ENCODE measurements at regions not wholly inside any gene's neighbourhood (a gene's known extent, or its start where the extent isn't known, plus 50 kb on each side); places are given as distances from the start of the nearest gene placed in this dataset.

GRCh38 chr14:21913759-21914158 lies 240.1 kb upstream of the OR4E1 start:
- FAIRE-seq (peak; percentile 100), DNase-seq (ENCODE audit: low read depth in 1 of 2, low spot score in 2 of 2) (peak; percentile 38 to 81)
- no peak overlapping the region for H3K14ac ChIP-seq (ENCODE audit: insufficient read length)
- no peak overlapping the region for H2BK20ac ChIP-seq (ENCODE audit: low read length)
- no peak overlapping the region for H3K4ac ChIP-seq (replicated peaks; ENCODE audit: insufficient read length, low read depth, low read length)
- no peak overlapping the region for H3K4me2 ChIP-seq (ENCODE audit: insufficient read depth in 1 of 2, low read depth in 2 of 2, low read length in 2 of 2)
- H3K23me2 ChIP-seq (ENCODE audit: low read depth, low read length), result no peaks in the 10 kb centered on the region
- H2AFZ ChIP-seq (ENCODE audit: low read length), result peak overlapping the region; percentile 83; the same call in 1 of the 2 replicates
- H3K18ac ChIP-seq (ENCODE audit: extremely low read depth, low read length), result no peak overlapping the region
- no peaks in the 10 kb centered on the region for H3K4me1 ChIP-seq (replicated peaks in 1 of 4; ENCODE audit: control insufficient read depth in 3 of 4, insufficient read depth in 4 of 4, low read length in 3 of 4)
- no peak overlapping the region for H2BK12ac ChIP-seq (ENCODE audit: low read depth, low read length)
- 17% methylated on average over 6 of the region's 6 CpGs; no CpG with 5 or more reads in 1 of the 2 experiments for WGBS, 2 experiments (ENCODE audit: extremely low coverage in 1 of 2, insufficient coverage in 1 of 2, insufficient read length in 1 of 2, insufficient replicate concordance in 2 of 2, low coverage in 1 of 2, low lambda C conversion rate in 2 of 2, missing lambda C conversion rate in 1 of 2)
- no peaks in the 10 kb centered on the region for H3K36me3 ChIP-seq (ENCODE audit: control insufficient read depth in 2 of 4, insufficient read depth in 4 of 4, low read length in 3 of 4)
- H3K23ac ChIP-seq (ENCODE audit: insufficient read length), result no peak overlapping the region
- no peak overlapping the region for H4K91ac ChIP-seq (replicated peaks; ENCODE audit: insufficient read length, low read length)
- no peaks in the 10 kb centered on the region for H4K20me1 ChIP-seq (replicated peaks in 1 of 2; ENCODE audit: control insufficient read depth in 1 of 2, insufficient read depth in 2 of 2, low read length in 2 of 2)
- H2BK120ac ChIP-seq (replicated peaks; ENCODE audit: low read depth, low read length), result no peak overlapping the region
- H2BK5ac ChIP-seq (ENCODE audit: low read depth, low read length), result no peak overlapping the region
- H3K56ac ChIP-seq (replicated peaks; ENCODE audit: insufficient read length, low read depth, low read length), result no peak overlapping the region
- no peaks in the 10 kb centered on the region for H3K79me2 ChIP-seq (ENCODE audit: control insufficient read depth in 1 of 2, insufficient read depth in 2 of 2, low read length in 2 of 2)
- no peak overlapping the region for H3K4me3 ChIP-seq (ENCODE audit: extremely low read depth in 1 of 4, insufficient read depth in 2 of 4, low read depth in 3 of 4, low read length in 4 of 4)
- no peaks in the 10 kb centered on the region for H3K27me3 ChIP-seq (replicated peaks in 1 of 4; ENCODE audit: control insufficient read depth in 3 of 4, extremely low read depth in 1 of 4, insufficient read depth in 3 of 4, low read length in 3 of 4)
- H3K9me3 ChIP-seq (ENCODE audit: insufficient read depth in 2 of 2, low read depth in 1 of 2, low read length in 1 of 2), result no peaks in the 10 kb centered on the region
- H3K79me1 ChIP-seq (ENCODE audit: low read depth, low read length), result no peaks in the 10 kb centered on the region
- no peak overlapping the region for H3K9ac ChIP-seq (replicated peaks in 1 of 4; ENCODE audit: extremely low read depth in 1 of 4, low read depth in 3 of 4, low read length in 3 of 4)
- no peak overlapping the region for H2AK5ac ChIP-seq (ENCODE audit: low read depth, low read length)
- H3K27ac ChIP-seq (ENCODE audit: low read depth, low read length), result no peak overlapping the region
- H4K5ac ChIP-seq (ENCODE audit: insufficient read length, low read depth, low read length), result no peak overlapping the region
- H2BK15ac ChIP-seq (ENCODE audit: low read length), result no peak overlapping the region
- ChIA-PET POLR2A (ENCODE audit: partially characterized antibody) (no interaction called here), CTCF (ENCODE audit: partially characterized antibody) (interaction anchor here (0.8 to 4.1 kb wide), 36 partner anchors 8 to 415 kb away, joined by 3 to 21 read pairs (median 6); no protein-coding TSS in a partner anchor)
- no peak overlapping the region for H4K8ac ChIP-seq (ENCODE audit: extremely low read depth, insufficient read depth, low read length)
- TF ChIP-seq SUZ12 (IDR thresholded peaks at IDR 0.05; ENCODE audit: low read length), result no peak
- TF ChIP-seq GABPA (IDR thresholded peaks at IDR 0.05; ENCODE audit: borderline replicate concordance, insufficient read depth, low read length), result no peak
- no peak for TF ChIP-seq POLR2A (IDR thresholded peaks at IDR 0.05; ENCODE audit: control extremely low read depth in 1 of 2, low read depth in 2 of 2, low read length in 2 of 2)
- TF ChIP-seq E2F6 (IDR thresholded peaks at IDR 0.05), result no peak
- TF ChIP-seq ZNF274 (IDR thresholded peaks at IDR 0.05; ENCODE audit: borderline replicate concordance, extremely low read depth, low read length), result no peak
- TF ChIP-seq SIN3A (conservative IDR thresholded peaks at IDR 0.05 in 1 of 2, IDR thresholded peaks at IDR 0.05 in 1 of 2; ENCODE audit: low read depth in 1 of 2, low read length in 2 of 2), result no peak
- TF ChIP-seq MAFK (IDR thresholded peaks at IDR 0.05; ENCODE audit: low read depth, low read length), result no peak
- TF ChIP-seq RXRA (IDR thresholded peaks at IDR 0.05; ENCODE audit: insufficient read depth, low read depth, low read length), result no peak
- TF ChIP-seq EZH2 (IDR thresholded peaks at IDR 0.05; ENCODE audit: low read depth, low read length, severe bottlenecking), result no peak
- TF ChIP-seq TEAD4 (IDR thresholded peaks at IDR 0.05; ENCODE audit: low read depth, low read length), result no peak
- no peak for TF ChIP-seq TCF12 (IDR thresholded peaks at IDR 0.05; ENCODE audit: low read depth, low read length)
- peak; percentile 69 to 74 for TF ChIP-seq RAD21 (IDR thresholded peaks at IDR 0.05 in 1 of 2, conservative IDR thresholded peaks at IDR 0.05 in 1 of 2; ENCODE audit: low read depth in 2 of 2, low read length in 2 of 2)
- no peak for TF ChIP-seq FOSL1 (IDR thresholded peaks at IDR 0.05; ENCODE audit: insufficient read depth, low read depth, low read length)
